ENCODE measurements at regions not wholly inside any gene's neighbourhood (a gene's known extent, or its start where the extent isn't known, plus 50 kb on each side); places are given as distances from the start of the nearest gene placed in this dataset.

GRCh38 chr4:127134490-127134889 lies 498.3 kb upstream of the INTU start:
- Histone ChIP-seq H3K27ac (ENCODE audit: insufficient read depth, low read depth, low read length) (no peak overlapping the region), H3K79me2 (ENCODE audit: control insufficient read depth, insufficient read depth, low read length) (no peaks in the 10 kb centered on the region), H4K20me1 (replicated peaks; ENCODE audit: control insufficient read depth, extremely low read depth, insufficient read depth, low read length) (no peaks in the 10 kb centered on the region), H3K9me1 (replicated peaks; ENCODE audit: control insufficient read depth, extremely low read depth, insufficient read depth, low read length) (no peaks in the 10 kb centered on the region), H3K36me3 (ENCODE audit: control insufficient read depth in 2 of 2, extremely low read depth in 1 of 2, insufficient read depth in 2 of 2, low read length in 2 of 2) (no peaks in the 10 kb centered on the region), H3K4me3 (replicated peaks in 1 of 3; ENCODE audit: insufficient read depth in 1 of 3, low read depth in 1 of 3, low read length in 3 of 3) (no peak overlapping the region), H2AFZ (ENCODE audit: low read depth, low read length) (no peak overlapping the region), H3K9ac (replicated peaks; ENCODE audit: extremely low read depth, insufficient read depth, low read length) (no peak overlapping the region), H3K9me3 (replicated peaks; ENCODE audit: control insufficient read depth, insufficient read depth, low read length) (no peaks in the 10 kb centered on the region), H3K27me3 (ENCODE audit: control insufficient read depth in 2 of 2, insufficient read depth in 2 of 2, low read length in 2 of 2) (no peaks in the 10 kb centered on the region), H3K4me2 (ENCODE audit: insufficient read depth, low read length) (no peak overlapping the region), H3K4me1 (ENCODE audit: control insufficient read depth, extremely low read depth, insufficient read depth, low read length) (no peaks in the 10 kb centered on the region)
- dilution Hi-C loops (cut with MboI; ENCODE audit: extremely low pct_ligation_motif_present, low sequenced_read_pairs) = no loop called here
- no peak for TF ChIP-seq EZH2 (IDR thresholded peaks at IDR 0.05; ENCODE audit: borderline replicate concordance, low read depth, low read length, severe bottlenecking)
- no peak for TF ChIP-seq JUN (IDR thresholded peaks at IDR 0.05; ENCODE audit: borderline replicate concordance, insufficient read depth, insufficient read length, low read depth)
- no peak for TF ChIP-seq MAX (IDR thresholded peaks at IDR 0.05; ENCODE audit: insufficient read depth, insufficient read length)
- TF ChIP-seq GATA2 (IDR thresholded peaks at IDR 0.05; ENCODE audit: insufficient read depth, insufficient read length, low read depth, low read length) = no peak
- TF ChIP-seq FOS (IDR thresholded peaks at IDR 0.05; ENCODE audit: borderline replicate concordance, insufficient read depth, low read length) = no peak
- TF ChIP-seq POLR2AphosphoS5 (IDR thresholded peaks at IDR 0.05; ENCODE audit: insufficient read depth, low read depth, low read length) = no peak
- TF ChIP-seq POLR2A (IDR thresholded peaks at IDR 0.05; ENCODE audit: low read depth, low read length) = no peak
- TF ChIP-seq CTCF (IDR thresholded peaks at IDR 0.05; ENCODE audit: extremely low read depth in 1 of 2, insufficient read depth in 1 of 2, low read depth in 1 of 2, low read length in 2 of 2) = no peak
- TF ChIP-seq MYC (IDR thresholded peaks at IDR 0.05; ENCODE audit: low read depth, low read length) = no peak
- DNase-seq (ENCODE audit: low read depth, low spot score) (no peak), FAIRE-seq (no peak)
- POLR2A ChIA-PET = no interaction called here
- BruUV-seq (replicated peaks) = no TSS peak
- CTCF ChIA-PET = no interaction called here
- intact Hi-C loops (cut with micrococcal nuclease) = no loop called here
